ENCODE measurements at regions not wholly inside any gene's neighbourhood (a gene's known extent, or its start where the extent isn't known, plus 50 kb on each side); places are given as distances from the start of the nearest gene placed in this dataset.

DNA sequence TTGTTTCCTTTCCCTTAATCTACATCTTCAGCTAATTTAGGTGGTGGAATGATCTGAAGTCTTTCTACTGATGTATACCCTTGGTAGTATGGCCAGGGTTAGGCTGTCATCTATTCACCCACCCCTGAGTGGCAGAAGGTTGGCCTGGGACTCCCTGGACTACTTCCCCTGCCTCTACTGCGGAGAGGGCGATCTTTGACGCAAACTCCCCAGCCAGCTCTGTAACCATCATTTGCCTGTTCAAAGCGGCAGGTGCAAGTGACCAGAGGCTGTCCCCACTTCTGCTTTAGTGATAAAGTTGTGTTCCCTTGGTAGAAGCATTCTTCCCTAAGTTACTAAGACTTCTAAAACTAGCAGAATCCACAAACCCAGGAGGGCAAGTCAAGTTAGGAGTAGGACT lies 70.8 kb upstream of the UNC5B start:
- TF ChIP-seq, protein P1, sequence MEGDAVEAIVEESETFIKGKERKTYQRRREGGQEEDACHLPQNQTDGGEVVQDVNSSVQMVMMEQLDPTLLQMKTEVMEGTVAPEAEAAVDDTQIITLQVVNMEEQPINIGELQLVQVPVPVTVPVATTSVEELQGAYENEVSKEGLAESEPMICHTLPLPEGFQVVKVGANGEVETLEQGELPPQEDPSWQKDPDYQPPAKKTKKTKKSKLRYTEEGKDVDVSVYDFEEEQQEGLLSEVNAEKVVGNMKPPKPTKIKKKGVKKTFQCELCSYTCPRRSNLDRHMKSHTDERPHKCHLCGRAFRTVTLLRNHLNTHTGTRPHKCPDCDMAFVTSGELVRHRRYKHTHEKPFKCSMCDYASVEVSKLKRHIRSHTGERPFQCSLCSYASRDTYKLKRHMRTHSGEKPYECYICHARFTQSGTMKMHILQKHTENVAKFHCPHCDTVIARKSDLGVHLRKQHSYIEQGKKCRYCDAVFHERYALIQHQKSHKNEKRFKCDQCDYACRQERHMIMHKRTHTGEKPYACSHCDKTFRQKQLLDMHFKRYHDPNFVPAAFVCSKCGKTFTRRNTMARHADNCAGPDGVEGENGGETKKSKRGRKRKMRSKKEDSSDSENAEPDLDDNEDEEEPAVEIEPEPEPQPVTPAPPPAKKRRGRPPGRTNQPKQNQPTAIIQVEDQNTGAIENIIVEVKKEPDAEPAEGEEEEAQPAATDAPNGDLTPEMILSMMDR (IDR thresholded peaks at IDR 0.05; ENCODE audit: borderline replicate concordance, control extremely low read depth, extremely low read depth, insufficient read depth, missing control alignments) = no peak
- in situ Hi-C loops (cut with MboI; ENCODE audit: low sequenced_read_pairs, unreplicated experiment) = no loop called here
- no peak for DNase-seq (ENCODE audit: low spot score)

DNA sequence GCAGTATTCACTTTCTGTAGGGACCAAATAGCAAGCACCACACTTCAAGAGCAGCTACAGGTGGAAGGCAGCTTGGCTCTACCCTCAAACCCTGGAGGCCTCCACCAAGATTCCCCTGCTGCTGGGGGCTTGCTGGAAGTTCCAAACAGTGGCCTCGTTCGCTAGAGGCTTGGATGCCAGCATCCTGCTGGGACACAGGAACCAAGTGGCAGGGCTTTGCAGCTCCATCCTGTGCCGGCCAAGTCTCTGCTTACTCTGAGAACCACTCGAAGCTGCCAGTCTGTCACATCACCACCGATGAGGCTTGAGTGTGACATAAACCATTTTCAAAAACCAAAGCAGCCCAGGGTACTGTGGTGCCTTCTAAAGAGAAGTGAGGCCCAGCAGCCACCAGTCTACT lies 69.2 kb upstream of the UNC5B start:
- no peak for DNase-seq (ENCODE audit: low spot score)
- in situ Hi-C loops (cut with MboI; ENCODE audit: low sequenced_read_pairs, unreplicated experiment) = no loop called here
- TF ChIP-seq, protein P1 (IDR thresholded peaks at IDR 0.05; ENCODE audit: borderline replicate concordance, control extremely low read depth, extremely low read depth, insufficient read depth, missing control alignments) = no peak

DNA sequence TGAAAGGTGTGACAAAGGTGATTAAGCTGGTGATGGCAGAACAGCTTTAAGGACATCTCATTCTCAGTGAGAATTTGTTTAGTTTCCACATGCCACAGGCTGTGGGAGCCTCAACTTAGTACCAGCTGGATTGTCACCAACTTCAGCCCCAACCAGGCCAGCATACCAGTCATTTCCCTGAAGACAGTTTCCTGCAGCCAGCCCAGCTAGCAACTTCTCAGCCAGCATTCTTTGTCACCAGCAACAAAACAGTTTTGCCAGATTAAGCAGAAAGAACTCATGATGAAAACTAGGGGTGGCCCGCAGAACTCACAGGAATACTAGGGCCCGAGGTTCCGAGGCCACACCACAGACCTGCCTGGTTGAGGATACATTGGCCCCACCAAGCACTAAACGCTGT lies 68.8 kb upstream of the UNC5B start:
- TF ChIP-seq, protein P1 (IDR thresholded peaks at IDR 0.05; ENCODE audit: borderline replicate concordance, control extremely low read depth, extremely low read depth, insufficient read depth, missing control alignments) = no peak
- DNase-seq (ENCODE audit: low spot score) = no peak
- in situ Hi-C loops (cut with MboI; ENCODE audit: low sequenced_read_pairs, unreplicated experiment) = no loop called here

DNA sequence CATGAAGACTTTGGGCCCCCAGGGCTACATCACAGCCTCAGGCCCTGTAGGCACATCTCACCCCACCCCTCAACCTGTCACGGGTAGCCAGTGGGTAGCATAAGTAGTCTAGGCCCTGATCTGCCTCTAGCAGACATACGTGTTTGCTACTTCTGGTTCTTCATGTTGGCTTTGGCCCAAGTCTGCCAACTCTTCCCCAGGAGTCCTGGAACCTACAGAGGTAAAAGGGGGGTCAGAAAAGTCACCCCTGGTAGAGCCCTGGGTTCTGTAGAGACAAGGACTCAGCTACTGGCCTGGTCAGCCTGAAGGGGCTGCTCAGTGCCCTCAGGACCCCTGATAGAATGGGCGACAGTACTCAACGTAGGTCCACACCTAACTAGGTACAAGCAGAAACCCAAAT lies 67.5 kb upstream of the UNC5B start:
- TF ChIP-seq, protein P1 (IDR thresholded peaks at IDR 0.05; ENCODE audit: borderline replicate concordance, control extremely low read depth, extremely low read depth, insufficient read depth, missing control alignments) = no peak
- no peak for DNase-seq (ENCODE audit: low spot score)
- in situ Hi-C loops (cut with MboI; ENCODE audit: low sequenced_read_pairs, unreplicated experiment) = no loop called here

DNA sequence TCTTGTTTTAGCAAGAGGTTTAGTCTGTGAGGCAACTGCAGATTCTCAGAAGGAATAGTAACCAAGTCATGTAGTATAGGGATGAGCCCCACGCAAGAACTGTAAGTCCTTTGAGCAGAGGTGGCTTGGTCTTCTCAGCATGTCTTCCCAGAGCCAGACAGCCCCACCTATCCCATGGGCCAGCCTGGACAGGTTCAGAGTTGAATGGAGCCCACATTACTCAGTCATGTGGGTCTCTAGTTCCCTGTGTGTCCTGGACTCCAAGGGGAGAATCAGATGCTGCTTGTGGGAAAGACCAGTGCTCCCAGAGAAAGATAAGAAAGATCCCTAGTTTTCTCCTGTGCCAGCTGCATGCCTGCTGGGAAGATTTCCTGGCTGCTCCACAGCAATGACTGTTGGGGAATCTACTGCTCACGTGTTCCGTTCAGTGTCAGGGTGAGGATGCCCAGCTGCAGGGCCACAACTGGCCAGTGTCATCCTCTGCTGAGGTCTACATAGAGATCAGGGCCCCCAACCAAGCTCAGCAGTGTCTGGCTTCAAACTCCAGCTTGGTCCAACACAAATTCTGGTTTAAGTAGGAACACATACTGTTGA lies 66.9 kb upstream of the UNC5B start:
- TF ChIP-seq, protein P1 (IDR thresholded peaks at IDR 0.05; ENCODE audit: borderline replicate concordance, control extremely low read depth, extremely low read depth, insufficient read depth, missing control alignments) = no peak
- DNase-seq (ENCODE audit: low spot score) = no peak
- in situ Hi-C loops (cut with MboI; ENCODE audit: low sequenced_read_pairs, unreplicated experiment) = no loop called here

GRCh38 chr10:71150796-71151195 lies 61.6 kb upstream of the UNC5B start:
- TF ChIP-seq, protein P1 (IDR thresholded peaks at IDR 0.05; ENCODE audit: borderline replicate concordance, control extremely low read depth, extremely low read depth, insufficient read depth, missing control alignments) = no peak
- no peak for DNase-seq (ENCODE audit: low spot score)
- in situ Hi-C loops (cut with MboI; ENCODE audit: low sequenced_read_pairs, unreplicated experiment) = no loop called here

Measured in GM13976 (cell line).